HEK293T (cell line): ENCODE measurements at regions not wholly inside any gene's neighbourhood (a gene's known extent, or its start where the extent isn't known, plus 50 kb on each side); places are given as distances from the start of the nearest gene placed in this dataset.

Source experiments
- ARNT ChIP-seq: fragments of 450-650 bp; IDR thresholded peaks from 2 replicates; pipeline ENCODE4 v1.6.1; 2017; ENCODE audit warnings: mild to moderate bottlenecking
- FOXA1 ChIP-seq: fragments of 450-650 bp; IDR thresholded peaks from 2 replicates; pipeline ENCODE4 v1.6.1; 2016; ENCODE audit warnings: mild to moderate bottlenecking
- FOXK2 ChIP-seq: fragments of 450-650 bp; IDR thresholded peaks from 2 replicates; pipeline ENCODE4 v1.6.1; 2016; ENCODE audit warnings: mild to moderate bottlenecking
- FOXM1 ChIP-seq: fragments of 450-650 bp; IDR thresholded peaks from 2 replicates; pipeline ENCODE4 v1.6.1; 2017; ENCODE audit warnings: mild to moderate bottlenecking, borderline replicate concordance

- TF ChIP-seq FOXA1 (no peak), FOXM1 (no peak), ARNT (no peak), FOXK2 (no peak)
These were observed 252.1 kb upstream of the SLC14A2 start for GRCh38 chr18:45363196-45363595.
